Activated B cell treated with CpG ODN at 0.5 μM for 24 hours (primary cell): ENCODE measurements at regions not wholly inside any gene's neighbourhood (a gene's known extent, or its start where the extent isn't known, plus 50 kb on each side); places are given as distances from the start of the nearest gene placed in this dataset.
"Not testable (repeated sequence)": the region's sequence is repeated elsewhere in the genome, so short reads cannot be mapped to it uniquely, and the experiment has no call there.

Experiments used
- ATAC-seq: fragments of 200-7000 bp; cut with Tn5 transposase; one replicate; pipeline ENCODE4 v1.10.0; 2021; ENCODE audit warnings: low read depth, mild to moderate bottlenecking, moderate library complexity
- CTCF ChIA-PET: fragments of 350-600 bp; sonication (Branson Sonifier 250); formaldehyde crosslinking; loops from one replicate; lab custom pipeline; 2021; ENCODE audit warnings: antibody characterized with exemption; lab: Charles Lee
- POLR2A ChIA-PET: fragments of 350-600 bp; sonication (Branson Sonifier 250); formaldehyde crosslinking; loops from one replicate; lab custom pipeline; 2021; ENCODE audit warnings: antibody characterized with exemption; lab: Charles Lee
- DNase-seq: peaks from one replicate; pipeline ENCODE4 v3.0.0; 2022
- H3K27ac Mint-ChIP-seq: one replicate; pipeline ENCODE4 v1.8.0; 2020; ENCODE audit warnings: mixed read lengths
- H3K27me3 Mint-ChIP-seq: one replicate; pipeline ENCODE4 v1.8.0; 2021; ENCODE audit warnings: mixed read lengths
- H3K36me3 Mint-ChIP-seq: one replicate; pipeline ENCODE4 v1.8.0; 2021; ENCODE audit warnings: low read depth, mixed read lengths
- H3K4me1 Mint-ChIP-seq: one replicate; pipeline ENCODE4 v1.8.0; 2021; ENCODE audit warnings: mixed read lengths
- H3K4me3 Mint-ChIP-seq: one replicate; pipeline ENCODE4 v1.8.0; 2020; ENCODE audit warnings: mild to moderate bottlenecking, mixed read lengths
- H3K9me3 Mint-ChIP-seq: one replicate; pipeline ENCODE4 v1.8.0; 2020; ENCODE audit warnings: mixed read lengths
- intact Hi-C: fragments of 100-400 bp; cut with micrococcal nuclease; formaldehyde crosslinking; loops from one replicate; pipeline ENCODE4 v1.15.1; 2024
- TF ChIP-seq, protein P1 (sequence below): fragments of 200-600 bp; IDR thresholded peaks from one replicate; pipeline ENCODE4 v1.8.0; 2022; ENCODE audit warnings: antibody characterized with exemption, mild to moderate bottlenecking

DNA sequence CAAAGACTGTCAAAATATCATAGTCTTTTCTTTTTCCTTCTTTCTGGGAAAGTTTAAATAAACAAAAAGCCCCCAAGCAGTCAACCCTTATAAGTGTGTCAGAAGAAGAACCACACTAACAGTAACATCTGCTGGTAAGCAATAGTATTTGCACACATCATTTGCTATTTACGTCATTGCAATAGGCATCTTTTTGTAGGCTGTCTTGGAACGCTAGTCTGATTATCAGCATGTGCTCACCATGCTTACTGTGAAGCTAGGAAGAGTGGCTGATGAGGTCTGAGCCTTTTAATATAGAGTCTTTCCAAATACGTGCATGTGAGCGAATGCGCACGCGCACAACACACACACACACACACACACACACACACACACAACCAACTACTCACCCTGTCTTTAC, 599.0 kb upstream of the TPK1 start:
- H3K4me3 Mint-ChIP-seq, result no peak overlapping the region
- DNase-seq (no peak), ATAC-seq (no peak)
- no peaks in the 10 kb centered on the region for H3K4me1 Mint-ChIP-seq
- ChIA-PET POLR2A (no interaction called here), CTCF (no interaction called here)
- H3K27me3 Mint-ChIP-seq, result no peaks in the 10 kb centered on the region
- TF ChIP-seq, protein P1, sequence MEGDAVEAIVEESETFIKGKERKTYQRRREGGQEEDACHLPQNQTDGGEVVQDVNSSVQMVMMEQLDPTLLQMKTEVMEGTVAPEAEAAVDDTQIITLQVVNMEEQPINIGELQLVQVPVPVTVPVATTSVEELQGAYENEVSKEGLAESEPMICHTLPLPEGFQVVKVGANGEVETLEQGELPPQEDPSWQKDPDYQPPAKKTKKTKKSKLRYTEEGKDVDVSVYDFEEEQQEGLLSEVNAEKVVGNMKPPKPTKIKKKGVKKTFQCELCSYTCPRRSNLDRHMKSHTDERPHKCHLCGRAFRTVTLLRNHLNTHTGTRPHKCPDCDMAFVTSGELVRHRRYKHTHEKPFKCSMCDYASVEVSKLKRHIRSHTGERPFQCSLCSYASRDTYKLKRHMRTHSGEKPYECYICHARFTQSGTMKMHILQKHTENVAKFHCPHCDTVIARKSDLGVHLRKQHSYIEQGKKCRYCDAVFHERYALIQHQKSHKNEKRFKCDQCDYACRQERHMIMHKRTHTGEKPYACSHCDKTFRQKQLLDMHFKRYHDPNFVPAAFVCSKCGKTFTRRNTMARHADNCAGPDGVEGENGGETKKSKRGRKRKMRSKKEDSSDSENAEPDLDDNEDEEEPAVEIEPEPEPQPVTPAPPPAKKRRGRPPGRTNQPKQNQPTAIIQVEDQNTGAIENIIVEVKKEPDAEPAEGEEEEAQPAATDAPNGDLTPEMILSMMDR, result no peak
- H3K27ac Mint-ChIP-seq, result no peak overlapping the region
- intact Hi-C loops, result no loop called here
- no peaks in the 10 kb centered on the region for H3K36me3 Mint-ChIP-seq
- peaks cover 2% of the 10 kb centered on the region for H3K9me3 Mint-ChIP-seq

DNA sequence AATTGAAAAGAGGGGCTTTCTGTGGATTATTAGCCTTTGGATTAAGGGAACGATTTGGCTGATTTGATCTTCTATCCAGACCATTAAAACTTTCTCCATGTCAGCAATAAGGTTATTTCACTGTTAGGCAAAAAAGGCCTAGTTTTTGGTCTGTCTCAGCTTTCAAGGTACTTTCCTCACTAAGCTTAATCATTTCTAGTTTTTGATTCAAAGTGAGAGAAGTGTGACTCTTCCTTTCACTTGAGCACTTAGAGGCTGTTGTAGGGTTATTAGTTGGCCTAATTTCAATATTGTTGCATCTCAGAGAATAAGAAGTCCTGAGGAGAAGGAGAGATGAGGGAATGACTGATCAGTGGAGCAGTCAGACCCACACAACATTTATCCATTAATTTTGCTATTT, 596.0 kb upstream of the TPK1 start:
- POLR2A ChIA-PET, result no interaction called here
- Mint-ChIP-seq H3K9me3 (peaks cover 2% of the 10 kb centered on the region), H3K27ac (no peak overlapping the region), H3K36me3 (no peaks in the 10 kb centered on the region), H3K27me3 (no peaks in the 10 kb centered on the region), H3K4me3 (no peak overlapping the region), H3K4me1 (no peaks in the 10 kb centered on the region)
- CTCF ChIA-PET, result no interaction called here
- TF ChIP-seq, protein P1, result no peak
- DNase-seq, result no peak
- ATAC-seq, result no peak
- intact Hi-C loops, result no loop called here

DNA sequence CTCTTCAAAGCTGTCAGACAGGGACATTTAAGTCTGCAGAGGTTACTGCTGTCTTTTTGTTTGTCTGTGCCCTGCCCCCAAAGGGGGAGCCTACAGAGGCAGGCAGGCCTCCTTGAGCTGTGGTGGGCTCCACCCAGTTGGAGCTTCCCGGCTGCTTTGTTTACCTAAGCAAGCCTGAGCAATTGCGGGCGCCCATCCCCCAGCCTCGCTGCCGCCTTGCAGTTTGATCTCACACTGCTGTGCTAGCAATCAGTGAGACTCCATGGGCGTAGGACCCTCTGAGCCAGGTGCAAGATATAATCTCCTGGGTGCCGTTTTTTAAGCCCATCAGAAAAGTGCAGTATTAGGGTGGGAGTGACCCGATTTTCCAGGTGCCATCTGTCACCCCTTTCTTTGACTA, 582.6 kb upstream of the TPK1 start:
- DNase-seq, H3K4me3 Mint-ChIP-seq: not testable (repeated sequence)

DNA sequence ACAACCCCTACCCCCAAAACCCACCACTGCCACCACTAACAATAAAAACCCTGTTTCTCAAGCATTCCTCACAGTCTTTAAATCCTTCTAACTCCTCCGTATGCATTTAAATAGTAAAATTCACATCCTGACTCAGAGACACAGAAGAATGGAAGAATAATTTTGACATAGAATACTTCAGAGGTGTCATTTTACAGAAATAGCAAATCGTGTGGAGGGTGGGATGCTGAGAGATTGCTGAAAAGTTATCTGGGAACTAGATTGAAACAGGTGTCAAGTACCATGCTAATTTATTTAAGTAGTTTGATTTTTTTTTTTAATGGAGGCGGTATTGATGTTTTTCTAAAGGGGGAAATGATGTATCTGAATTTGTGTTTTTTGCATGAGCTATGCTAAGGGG, 575.2 kb upstream of the TPK1 start:
- H3K9me3 Mint-ChIP-seq, result peaks cover 9% of the 10 kb centered on the region
- POLR2A ChIA-PET, result no interaction called here
- ATAC-seq, result no peak
- H3K27me3 Mint-ChIP-seq, result no peaks in the 10 kb centered on the region
- no peak for DNase-seq
- H3K27ac Mint-ChIP-seq, result no peak overlapping the region
- TF ChIP-seq, protein P1, result no peak
- intact Hi-C loops, result no loop called here
- no peaks in the 10 kb centered on the region for H3K36me3 Mint-ChIP-seq
- no peak overlapping the region for H3K4me3 Mint-ChIP-seq
- H3K4me1 Mint-ChIP-seq, result no peaks in the 10 kb centered on the region
- CTCF ChIA-PET, result no interaction called here

More for the DNA sequence above, 582.6 kb upstream of the TPK1 start:
- H3K4me1 Mint-ChIP-seq, ATAC-seq, H3K36me3 Mint-ChIP-seq, intact Hi-C loops, H3K27me3 Mint-ChIP-seq, H3K27ac Mint-ChIP-seq, CTCF ChIA-PET, H3K9me3 Mint-ChIP-seq, POLR2A ChIA-PET: not testable (repeated sequence)

DNA sequence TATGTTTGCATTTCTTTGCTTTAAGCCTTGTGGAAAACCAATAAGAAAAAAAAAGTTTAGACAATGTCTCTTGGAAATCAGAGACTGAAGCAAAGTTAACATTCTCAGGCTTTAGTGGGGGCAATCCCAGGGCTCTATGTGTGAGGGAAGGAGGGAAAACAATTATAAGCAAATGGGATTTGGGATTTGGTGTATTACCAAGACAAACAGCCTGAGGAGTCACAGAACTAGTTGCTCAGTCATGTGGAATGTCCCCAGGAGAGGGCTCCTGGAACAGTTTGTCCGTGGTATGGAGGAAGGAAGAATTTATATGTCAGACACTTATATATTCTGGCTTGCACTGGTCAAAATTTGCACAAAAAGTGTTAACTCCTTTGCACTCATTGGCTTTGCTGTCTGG, 562.9 kb upstream of the TPK1 start:
- TF ChIP-seq, protein P1, result no peak
- H3K27me3 Mint-ChIP-seq, result no peaks in the 10 kb centered on the region
- no peak for DNase-seq
- no peaks in the 10 kb centered on the region for H3K4me1 Mint-ChIP-seq
- no peak overlapping the region for H3K4me3 Mint-ChIP-seq
- H3K27ac Mint-ChIP-seq, result no peak overlapping the region
- ChIA-PET CTCF (no interaction called here), POLR2A (no interaction called here)
- ATAC-seq, result no peak
- intact Hi-C loops, result no loop called here
- no peaks in the 10 kb centered on the region for H3K36me3 Mint-ChIP-seq
- H3K9me3 Mint-ChIP-seq, result peaks cover 6% of the 10 kb centered on the region

DNA sequence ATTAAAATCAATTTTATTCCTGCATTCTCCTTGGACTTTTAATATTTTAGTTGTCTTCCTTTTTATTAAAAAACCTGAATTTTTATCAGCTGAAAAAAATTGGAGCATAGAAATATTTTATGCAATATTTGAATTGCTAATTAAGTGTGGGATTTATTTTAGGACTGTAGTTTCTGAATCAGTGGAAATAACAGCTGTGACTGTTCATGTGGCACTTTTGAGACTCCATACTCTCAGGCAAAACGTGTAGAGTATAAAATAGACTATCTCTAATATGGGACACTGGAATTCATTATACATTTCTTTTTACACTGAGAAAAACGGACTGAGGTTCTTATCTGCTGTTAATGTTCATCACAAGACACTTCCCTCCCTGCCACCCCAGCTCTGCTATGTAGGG, 558.3 kb upstream of the TPK1 start:
- no peaks in the 10 kb centered on the region for H3K27me3 Mint-ChIP-seq
- intact Hi-C loops, result no loop called here
- peaks cover 6% of the 10 kb centered on the region for H3K9me3 Mint-ChIP-seq
- H3K27ac Mint-ChIP-seq, result no peak overlapping the region
- H3K4me3 Mint-ChIP-seq, result no peak overlapping the region
- POLR2A ChIA-PET, result no interaction called here
- H3K36me3 Mint-ChIP-seq, result no peaks in the 10 kb centered on the region
- no peak for DNase-seq
- H3K4me1 Mint-ChIP-seq, result no peaks in the 10 kb centered on the region
- TF ChIP-seq, protein P1, result no peak
- ATAC-seq, result no peak
- CTCF ChIA-PET, result no interaction called here
